ENCODE measurements at regions not wholly inside any gene's neighbourhood (a gene's known extent, or its start where the extent isn't known, plus 50 kb on each side); places are given as distances from the start of the nearest gene placed in this dataset.

DNA sequence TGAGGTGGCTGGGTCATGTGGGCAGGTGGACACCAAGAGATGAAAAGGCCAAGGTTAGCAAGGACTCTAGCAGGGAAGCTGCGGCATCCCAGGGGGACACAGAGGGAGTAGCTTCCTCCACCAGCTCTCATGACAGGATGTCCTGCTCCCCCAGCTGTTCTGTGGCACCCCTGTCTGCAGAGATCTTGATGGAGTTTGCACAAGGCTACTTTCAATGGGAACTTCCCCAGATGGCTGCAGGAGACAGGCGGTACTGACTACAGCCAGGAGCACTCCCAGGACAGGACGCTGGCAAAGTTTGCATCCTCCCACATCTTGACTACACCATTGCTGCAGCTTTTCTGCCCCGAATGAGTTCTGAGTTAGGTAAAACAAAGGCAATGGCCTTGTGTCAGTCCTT, 312.8 kb downstream of the TLE4 start:
- TF ChIP-seq CTCF (conservative IDR thresholded peaks at IDR 0.05 in 1 of 2, IDR thresholded peaks at IDR 0.05 in 1 of 2; ENCODE audit: extremely low read depth in 1 of 2, insufficient read depth in 1 of 2, low read depth in 1 of 2, low read length in 2 of 2) (no peak), EZH2 (IDR thresholded peaks at IDR 0.05; ENCODE audit: borderline replicate concordance, low read length) (no peak)

Data from mammary epithelial cell (primary cell).